ENCODE measurements at regions not wholly inside any gene's neighbourhood (a gene's known extent, or its start where the extent isn't known, plus 50 kb on each side); places are given as distances from the start of the nearest gene placed in this dataset.
A peak's percentile ranks its signal among the peaks of the same experiment; 100 is the strongest.

DNA sequence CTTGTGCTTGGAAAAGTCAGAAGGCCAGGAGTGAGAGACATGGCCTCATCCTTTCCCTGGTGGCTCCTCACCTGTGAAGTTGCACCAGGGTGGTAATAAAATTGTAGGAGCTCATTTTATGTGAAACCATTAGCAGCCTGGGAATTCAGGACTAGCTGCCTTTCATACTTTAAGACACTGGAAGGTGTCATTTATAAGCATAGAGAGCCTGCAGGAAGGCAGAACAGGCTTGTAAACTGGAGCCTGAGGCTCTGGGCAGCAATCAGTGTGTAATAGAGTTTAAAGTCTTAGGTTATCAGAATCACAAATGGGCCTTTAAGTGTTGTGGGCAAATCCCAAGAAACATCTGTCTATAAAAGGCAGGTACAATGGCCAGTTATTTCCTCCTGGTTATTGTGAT is 127.2 kb downstream of the TM9SF2 start:
- Histone ChIP-seq H4K20me1 (replicated peaks in 1 of 2; ENCODE audit: control insufficient read depth in 1 of 2, insufficient read depth in 2 of 2, low read length in 2 of 2) (no peaks in the 10 kb centered on the region), H2BK120ac (replicated peaks; ENCODE audit: low read depth, low read length) (peak overlapping the region; percentile 18), H3K27ac (ENCODE audit: low read depth, low read length) (no peak overlapping the region), H2BK12ac (ENCODE audit: low read depth, low read length) (no peak overlapping the region), H3K79me1 (ENCODE audit: low read depth, low read length) (peaks cover 4% of the 10 kb centered on the region; the same call in 1 of the 2 replicates), H3K27me3 (replicated peaks in 1 of 4; ENCODE audit: control insufficient read depth in 3 of 4, extremely low read depth in 1 of 4, insufficient read depth in 3 of 4, low read length in 3 of 4) (no peaks in the 10 kb centered on the region), H3K23ac (ENCODE audit: insufficient read length) (no peak overlapping the region), H3K14ac (ENCODE audit: insufficient read length) (no peak overlapping the region), H2AFZ (ENCODE audit: low read length) (no peak overlapping the region), H3K79me2 (ENCODE audit: control insufficient read depth in 1 of 2, insufficient read depth in 2 of 2, low read length in 2 of 2) (no peaks in the 10 kb centered on the region), H2AK5ac (ENCODE audit: low read depth, low read length) (no peak overlapping the region), H3K9ac (replicated peaks in 1 of 4; ENCODE audit: extremely low read depth in 1 of 4, low read depth in 3 of 4, low read length in 3 of 4) (no peak overlapping the region), H3K4me1 (replicated peaks in 1 of 4; ENCODE audit: control insufficient read depth in 3 of 4, insufficient read depth in 4 of 4, low read length in 3 of 4) (peaks cover 6 to 20% (median 14%) of the 10 kb centered on the region in 4 experiments), H3K9me3 (ENCODE audit: insufficient read depth in 2 of 2, low read depth in 1 of 2, low read length in 1 of 2) (peaks cover 0 to 4% of the 10 kb centered on the region in 2 experiments; a peak in 1 of 4 replicates), H4K91ac (replicated peaks; ENCODE audit: insufficient read length, low read length) (no peak overlapping the region), H2BK5ac (ENCODE audit: low read depth, low read length) (no peak overlapping the region), H3K4me2 (ENCODE audit: insufficient read depth in 1 of 2, low read depth in 2 of 2, low read length in 2 of 2) (no peak overlapping the region), H4K5ac (ENCODE audit: insufficient read length, low read depth, low read length) (no peak overlapping the region), H3K4ac (replicated peaks; ENCODE audit: insufficient read length, low read depth, low read length) (no peak overlapping the region), H3K56ac (replicated peaks; ENCODE audit: insufficient read length, low read depth, low read length) (no peak overlapping the region), H3K36me3 (ENCODE audit: control insufficient read depth in 2 of 4, insufficient read depth in 4 of 4, low read length in 3 of 4) (no peaks in the 10 kb centered on the region), H3K23me2 (ENCODE audit: low read depth, low read length) (no peaks in the 10 kb centered on the region), H2BK20ac (ENCODE audit: low read length) (no peak overlapping the region), H2BK15ac (ENCODE audit: low read length) (no peak overlapping the region; the same call in 1 of the 2 replicates), H3K4me3 (ENCODE audit: extremely low read depth in 1 of 4, insufficient read depth in 2 of 4, low read depth in 3 of 4, low read length in 4 of 4) (no peak overlapping the region), H3K18ac (ENCODE audit: extremely low read depth, low read length) (no peak overlapping the region), H4K8ac (ENCODE audit: extremely low read depth, insufficient read depth, low read length) (no peak overlapping the region)
- DNase-seq (ENCODE audit: low read depth in 1 of 2, low spot score in 2 of 2) (no peak), FAIRE-seq (no peak)
- ChIA-PET POLR2A (ENCODE audit: partially characterized antibody) (interaction anchor here (0.6 kb wide), 1 partner anchor 221 kb away, joined by 3 read pairs; no protein-coding TSS in a partner anchor), CTCF (ENCODE audit: partially characterized antibody) (interaction anchor here (0.8 to 6.4 kb wide), 4 partner anchors 12 to 898 kb away, joined by 3 to 31 read pairs (median 6); no protein-coding TSS in a partner anchor)
- no peak for TF ChIP-seq KDM4A (IDR thresholded peaks at IDR 0.05; ENCODE audit: low read depth, low read length, severe bottlenecking)
- TF ChIP-seq TAF1 (IDR thresholded peaks at IDR 0.05; ENCODE audit: low read depth, low read length) = no peak

Data from H1 (cell line).